ENCODE measurements at regions not wholly inside any gene's neighbourhood (a gene's known extent, or its start where the extent isn't known, plus 50 kb on each side); places are given as distances from the start of the nearest gene placed in this dataset.

GRCh38 chr2:176685908-176686307, 416.7 kb downstream of the MTX2 start:
- TF ChIP-seq CEBPB (IDR thresholded peaks at IDR 0.05) (no peak), FOXM1 (IDR thresholded peaks at IDR 0.05; ENCODE audit: borderline replicate concordance, low read depth) (no peak), EGR1 (IDR thresholded peaks at IDR 0.05) (no peak)
